H1 (cell line): ENCODE measurements at regions not wholly inside any gene's neighbourhood (a gene's known extent, or its start where the extent isn't known, plus 50 kb on each side); places are given as distances from the start of the nearest gene placed in this dataset.

Experiments
- CTBP2 ChIP-seq: IDR thresholded peaks from 2 replicates; pipeline ENCODE4 v1.7.0; 2011; ENCODE audit warnings: borderline replicate concordance, mild to moderate bottlenecking, moderate library complexity, mixed read lengths, low read length; ENCODE audit not compliant: insufficient read depth, insufficient read length
- E2F6 ChIP-seq: IDR thresholded peaks from 2 replicates; pipeline ENCODE4 v1.6.1; 2012; ENCODE audit warnings: inconsistent platforms
- HDAC6 ChIP-seq: IDR thresholded peaks from one replicate; pipeline ENCODE4 v1.7.1; 2012; ENCODE audit warnings: low read depth, mild to moderate bottlenecking, inconsistent platforms, low read length, moderate library complexity
- PHF8 ChIP-seq: fragments of 200-600 bp; sonication (generic); conservative IDR thresholded peaks from 2 replicates; pipeline ENCODE4 v1.7.1; 2012; ENCODE audit warnings: low read depth, mild to moderate bottlenecking, inconsistent platforms, low read length, moderate library complexity

GRCh38 chr7:13352677-13353076 lies 636.8 kb downstream of the ETV1 start (continued):
- TF ChIP-seq CTBP2 (no peak), PHF8 (no peak), HDAC6 (no peak), E2F6 (no peak)
- TF ChIP-seq, all 59 proteins: peak for 2
